ENCODE measurements at regions not wholly inside any gene's neighbourhood (a gene's known extent, or its start where the extent isn't known, plus 50 kb on each side); places are given as distances from the start of the nearest gene placed in this dataset.

DNA sequence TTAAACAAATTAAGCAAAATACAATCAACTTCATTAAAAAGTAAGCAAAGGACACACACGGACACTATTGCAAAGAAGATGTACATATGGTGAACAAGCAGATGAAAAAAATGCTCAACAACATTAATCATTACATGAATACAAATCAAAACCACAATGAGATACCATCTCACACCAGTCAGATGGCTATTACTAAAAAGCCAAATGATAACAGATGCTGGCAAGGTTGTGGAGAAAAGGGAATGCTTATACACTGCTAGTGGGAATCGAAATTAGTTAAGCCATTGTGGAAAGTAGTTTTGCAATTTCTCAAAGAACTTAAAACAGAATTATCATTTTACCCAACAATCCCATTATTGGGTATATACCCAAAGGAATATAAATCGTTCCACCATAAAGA, 636.2 kb upstream of the ST8SIA4 start:
- TF ChIP-seq SIN3A (IDR thresholded peaks at IDR 0.05; ENCODE audit: borderline replicate concordance, insufficient read depth, low read depth, low read length) (no peak), REST (IDR thresholded peaks at IDR 0.05; ENCODE audit: insufficient read depth in 1 of 2, low read depth in 2 of 2, low read length in 1 of 2) (no peak), TCF7L2 (IDR thresholded peaks at IDR 0.05; ENCODE audit: low read depth, low read length) (no peak), POLR2AphosphoS5 (IDR thresholded peaks at IDR 0.05; ENCODE audit: low read depth, low read length) (no peak)
- TF ChIP-seq, protein P1, sequence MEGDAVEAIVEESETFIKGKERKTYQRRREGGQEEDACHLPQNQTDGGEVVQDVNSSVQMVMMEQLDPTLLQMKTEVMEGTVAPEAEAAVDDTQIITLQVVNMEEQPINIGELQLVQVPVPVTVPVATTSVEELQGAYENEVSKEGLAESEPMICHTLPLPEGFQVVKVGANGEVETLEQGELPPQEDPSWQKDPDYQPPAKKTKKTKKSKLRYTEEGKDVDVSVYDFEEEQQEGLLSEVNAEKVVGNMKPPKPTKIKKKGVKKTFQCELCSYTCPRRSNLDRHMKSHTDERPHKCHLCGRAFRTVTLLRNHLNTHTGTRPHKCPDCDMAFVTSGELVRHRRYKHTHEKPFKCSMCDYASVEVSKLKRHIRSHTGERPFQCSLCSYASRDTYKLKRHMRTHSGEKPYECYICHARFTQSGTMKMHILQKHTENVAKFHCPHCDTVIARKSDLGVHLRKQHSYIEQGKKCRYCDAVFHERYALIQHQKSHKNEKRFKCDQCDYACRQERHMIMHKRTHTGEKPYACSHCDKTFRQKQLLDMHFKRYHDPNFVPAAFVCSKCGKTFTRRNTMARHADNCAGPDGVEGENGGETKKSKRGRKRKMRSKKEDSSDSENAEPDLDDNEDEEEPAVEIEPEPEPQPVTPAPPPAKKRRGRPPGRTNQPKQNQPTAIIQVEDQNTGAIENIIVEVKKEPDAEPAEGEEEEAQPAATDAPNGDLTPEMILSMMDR (IDR thresholded peaks at IDR 0.05) = no peak
- H3K4me3 ChIP-seq (ENCODE audit: low read depth in 2 of 2, low read length in 2 of 2) = no peak overlapping the region
- no peaks in the 10 kb centered on the region for H3K4me1 ChIP-seq (ENCODE audit: control insufficient read depth, insufficient read depth, low read length)
- no peaks in the 10 kb centered on the region for H3K36me3 ChIP-seq (ENCODE audit: control insufficient read depth, insufficient read depth, low read length)
- no peak for DNase-seq (ENCODE audit: low read depth, low spot score)
- in situ Hi-C loops (cut with HindIII; ENCODE audit: low pct_unique_long_range_greater_than_20kb, low sequenced_read_pairs) (no loop called here), intact Hi-C loops (cut with micrococcal nuclease; ENCODE audit: unreplicated experiment) (no loop called here)
- no peaks in the 10 kb centered on the region for H3K27me3 ChIP-seq (ENCODE audit: control insufficient read depth, insufficient read depth, low read length)
- ChIA-PET CTCF (no interaction called here), POLR2A (no interaction called here)
- no peaks in the 10 kb centered on the region for H3K9me3 ChIP-seq (ENCODE audit: control insufficient read depth, insufficient read depth, low read depth, low read length)
- no peak overlapping the region for H3K27ac ChIP-seq (ENCODE audit: low read length)
- BruUV-seq (replicated peaks) = no TSS peak
- no peak for ATAC-seq

- H3K27me3 ChIP-seq (ENCODE audit: control insufficient read depth, insufficient read depth, low read length) = no peaks in the 10 kb centered on the region
- no TSS peak for BruUV-seq (replicated peaks)
- H3K9me3 ChIP-seq (ENCODE audit: control insufficient read depth, insufficient read depth, low read depth, low read length) = no peaks in the 10 kb centered on the region
- no peaks in the 10 kb centered on the region for H3K4me1 ChIP-seq (ENCODE audit: control insufficient read depth, insufficient read depth, low read length)
- POLR2A ChIA-PET = no interaction called here
- no peak for ATAC-seq
- in situ Hi-C loops (cut with HindIII; ENCODE audit: low pct_unique_long_range_greater_than_20kb, low sequenced_read_pairs) = no loop called here
- DNase-seq (ENCODE audit: low read depth, low spot score) = no peak
- intact Hi-C loops (cut with micrococcal nuclease; ENCODE audit: unreplicated experiment) = no loop called here
- H3K4me3 ChIP-seq (ENCODE audit: low read depth in 2 of 2, low read length in 2 of 2) = no peak overlapping the region
- no peak for TF ChIP-seq SIN3A (IDR thresholded peaks at IDR 0.05; ENCODE audit: borderline replicate concordance, insufficient read depth, low read depth, low read length)
- TF ChIP-seq, protein P1 (IDR thresholded peaks at IDR 0.05) = no peak
- no peak for TF ChIP-seq POLR2AphosphoS5 (IDR thresholded peaks at IDR 0.05; ENCODE audit: low read depth, low read length)
- TF ChIP-seq REST (IDR thresholded peaks at IDR 0.05; ENCODE audit: insufficient read depth in 1 of 2, low read depth in 2 of 2, low read length in 1 of 2) = no peak
- no peak for TF ChIP-seq TCF7L2 (IDR thresholded peaks at IDR 0.05; ENCODE audit: low read depth, low read length)
- CTCF ChIA-PET = interaction anchor here (0.7 kb wide), 1 partner anchor 81 kb away, joined by 4 read pairs; no protein-coding TSS in a partner anchor
- H3K27ac ChIP-seq (ENCODE audit: low read length) = no peak overlapping the region
- H3K36me3 ChIP-seq (ENCODE audit: control insufficient read depth, insufficient read depth, low read length) = no peaks in the 10 kb centered on the region
Measured at GRCh38 chr5:101535626-101536025, 632.5 kb upstream of the ST8SIA4 start.
